Naive thymus-derived CD4-positive, alpha-beta T cell (primary cell): ENCODE measurements at regions not wholly inside any gene's neighbourhood (a gene's known extent, or its start where the extent isn't known, plus 50 kb on each side); places are given as distances from the start of the nearest gene placed in this dataset.
"Not testable (repeated sequence)": the region's sequence is repeated elsewhere in the genome, so short reads cannot be mapped to it uniquely, and the experiment has no call there.

Source experiments
- ATAC-seq: fragments of 150-1000 bp; cut with Tn5 transposase; 2 replicates; pipeline ENCODE4 v1.10.0; 2021; ENCODE audit warnings: mild to moderate bottlenecking, moderate library complexity
- CTCF ChIA-PET: fragments of 350-600 bp; sonication (Branson Sonifier 250); formaldehyde crosslinking; loops from one replicate; lab custom pipeline; 2021; ENCODE audit warnings: antibody characterized with exemption; lab: Charles Lee
- POLR2A ChIA-PET: fragments of 350-600 bp; sonication (Branson Sonifier 250); formaldehyde crosslinking; loops from one replicate; lab custom pipeline; 2021; ENCODE audit warnings: antibody characterized with exemption, inconsistent platforms; lab: Charles Lee
- DNase-seq, 9 donors: peaks; one replicate each; pipeline versions ENCODE4 v3.0.0 to v3.0.0-alpha.2; 2020 to 2022; ENCODE audit warnings: mixed read lengths in 1 of 9
- H3K27ac ChIP-seq: one replicate; pipeline ENCODE4 v1.7.0; 2013; ENCODE audit warnings: mild to moderate bottlenecking, low read depth, low read length, moderate library complexity
- H3K27me3 ChIP-seq, 2 donors: one replicate each; pipeline ENCODE4 v1.7.0; 2013; ENCODE audit warnings: low read length in 2 of 2, mild to moderate bottlenecking in 2 of 2, moderate library complexity in 2 of 2; ENCODE audit not compliant: control insufficient read depth in 2 of 2, insufficient read depth in 2 of 2
- H3K36me3 ChIP-seq, 3 experiments: 1 replicate in 2 of 3; 2 replicates in 1 of 3; pipeline ENCODE4 v1.7.0; 2013; ENCODE audit warnings: low read length in 3 of 3, mild to moderate bottlenecking in 3 of 3, moderate library complexity in 1 of 3; ENCODE audit not compliant: insufficient read depth in 3 of 3, control insufficient read depth in 2 of 3
- H3K4me1 ChIP-seq, 2 donors: one replicate each; pipeline ENCODE4 v1.7.0; 2013; ENCODE audit warnings: low read length in 2 of 2, mild to moderate bottlenecking in 2 of 2, moderate library complexity in 1 of 2; ENCODE audit not compliant: control insufficient read depth in 2 of 2, insufficient read depth in 2 of 2
- H3K4me3 ChIP-seq: 2 replicates; pipeline ENCODE4 v1.7.0; 2013; ENCODE audit warnings: mild to moderate bottlenecking, low read length
- H3K9me3 ChIP-seq, 3 experiments: 1 replicate in 2 of 3; 2 replicates in 1 of 3; pipeline ENCODE4 v1.7.0; 2013; ENCODE audit warnings: low read length in 3 of 3; ENCODE audit not compliant: control insufficient read depth in 2 of 3
- H3K27ac Mint-ChIP-seq, 9 donors: one replicate each; pipeline ENCODE4 v1.8.0; 2020 to 2022; ENCODE audit warnings: mixed read lengths in 9 of 9, mild to moderate bottlenecking in 8 of 9, moderate library complexity in 5 of 9, inconsistent platforms in 2 of 9
- H3K27me3 Mint-ChIP-seq, 5 donors: one replicate each; pipeline ENCODE4 v1.8.0; 2021 to 2022; ENCODE audit warnings: mixed read lengths in 5 of 5, mild to moderate bottlenecking in 1 of 5
- H3K36me3 Mint-ChIP-seq, 5 donors: one replicate each; pipeline ENCODE4 v1.8.0; 2020 to 2022; ENCODE audit warnings: mixed read lengths in 5 of 5, mild to moderate bottlenecking in 3 of 5, inconsistent platforms in 1 of 5
- H3K4me1 Mint-ChIP-seq, 7 donors: one replicate each; pipeline ENCODE4 v1.8.0; 2020 to 2022; ENCODE audit warnings: mixed read lengths in 7 of 7, mild to moderate bottlenecking in 3 of 7, inconsistent platforms in 1 of 7
- H3K4me3 Mint-ChIP-seq, 10 donors: one replicate each; pipeline ENCODE4 v1.8.0; 2020 to 2022; ENCODE audit warnings: mild to moderate bottlenecking in 10 of 10, mixed read lengths in 10 of 10, moderate library complexity in 6 of 10, inconsistent platforms in 2 of 10
- H3K9me3 Mint-ChIP-seq, 11 donors: one replicate each; pipeline ENCODE4 v1.8.0; 2020 to 2022; ENCODE audit warnings: mixed read lengths in 11 of 11, mild to moderate bottlenecking in 4 of 11, inconsistent platforms in 1 of 11, moderate library complexity in 1 of 11
- intact Hi-C, 2 donors: fragments of 100-400 bp; cut with micrococcal nuclease; formaldehyde crosslinking; loops; one replicate each; pipeline ENCODE4 v1.15.1; 2023

DNA sequence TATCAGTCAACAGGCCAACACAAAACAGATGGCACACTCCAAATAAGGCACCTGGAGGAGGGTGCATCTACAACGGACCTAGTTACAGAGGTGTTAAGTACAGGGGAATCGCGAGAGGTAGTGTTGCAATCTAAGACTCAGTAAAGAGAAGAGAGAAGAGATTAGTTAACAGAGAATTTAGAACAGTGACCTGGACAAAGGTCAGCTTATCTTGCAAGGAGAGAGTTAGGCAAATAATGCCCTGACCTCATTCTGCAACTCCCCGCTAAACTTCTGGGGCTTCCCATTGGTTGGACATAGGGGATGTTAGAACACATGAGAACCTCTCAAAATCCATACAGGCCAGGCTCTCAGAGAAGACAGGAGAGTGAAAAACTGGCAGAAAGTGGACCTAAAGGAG lies 289.4 kb upstream of the GK2 start:
- H3K27ac ChIP-seq, result no peak overlapping the region
- H3K27me3 ChIP-seq, result no peaks in the 10 kb centered on the region
- no peak for ATAC-seq
- ChIA-PET POLR2A (no interaction called here), CTCF (no interaction called here)
- H3K36me3 ChIP-seq, result no peaks in the 10 kb centered on the region
- DNase-seq, result no peak
- peaks cover 3 to 30% (median 19%) of the 10 kb centered on the region in 11 donors for H3K9me3 Mint-ChIP-seq
- no peak overlapping the region for H3K4me3 Mint-ChIP-seq
- no peak overlapping the region for H3K4me3 ChIP-seq
- H3K27me3 Mint-ChIP-seq, result peaks cover 0 to 26% (median 16%) of the 10 kb centered on the region in 5 donors
- peaks cover 0 to 5% (median 0%) of the 10 kb centered on the region in 5 donors for H3K36me3 Mint-ChIP-seq
- no peaks in the 10 kb centered on the region for H3K4me1 ChIP-seq
- intact Hi-C loops, result no loop called here
- H3K27ac Mint-ChIP-seq, result no peak overlapping the region
- no peaks in the 10 kb centered on the region for H3K4me1 Mint-ChIP-seq
- no peaks in the 10 kb centered on the region for H3K9me3 ChIP-seq

DNA sequence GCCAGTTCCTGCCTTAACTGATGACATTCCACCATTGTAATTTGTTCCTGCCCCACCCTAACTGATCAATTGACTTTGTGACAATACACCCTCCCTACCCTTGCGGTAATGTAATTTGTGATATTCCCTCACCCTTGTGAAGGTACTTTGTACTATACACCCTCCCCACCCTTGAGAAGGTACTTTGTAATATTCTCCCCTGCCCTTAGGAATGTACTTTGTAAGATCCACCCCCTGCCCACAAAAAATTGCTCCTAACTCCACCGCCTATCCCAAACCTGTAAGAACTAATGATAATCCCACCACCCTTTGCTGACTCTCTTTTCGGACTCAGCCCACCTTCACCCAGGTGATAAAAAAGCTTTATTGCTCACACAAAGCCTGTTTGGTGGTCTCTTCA lies 288.5 kb upstream of the GK2 start:
- H3K27ac ChIP-seq, DNase-seq, H3K36me3 ChIP-seq, POLR2A ChIA-PET, intact Hi-C loops, H3K27me3 ChIP-seq, H3K27ac Mint-ChIP-seq, H3K36me3 Mint-ChIP-seq, H3K9me3 ChIP-seq, H3K4me1 ChIP-seq, ATAC-seq, H3K4me3 ChIP-seq, H3K4me3 Mint-ChIP-seq, H3K4me1 Mint-ChIP-seq, CTCF ChIA-PET: not testable (repeated sequence)
- peaks cover 3 to 30% (median 19%) of the 10 kb centered on the region in 11 donors for H3K9me3 Mint-ChIP-seq
- peaks cover 0 to 25% (median 12%) of the 10 kb centered on the region in 5 donors for H3K27me3 Mint-ChIP-seq

DNA sequence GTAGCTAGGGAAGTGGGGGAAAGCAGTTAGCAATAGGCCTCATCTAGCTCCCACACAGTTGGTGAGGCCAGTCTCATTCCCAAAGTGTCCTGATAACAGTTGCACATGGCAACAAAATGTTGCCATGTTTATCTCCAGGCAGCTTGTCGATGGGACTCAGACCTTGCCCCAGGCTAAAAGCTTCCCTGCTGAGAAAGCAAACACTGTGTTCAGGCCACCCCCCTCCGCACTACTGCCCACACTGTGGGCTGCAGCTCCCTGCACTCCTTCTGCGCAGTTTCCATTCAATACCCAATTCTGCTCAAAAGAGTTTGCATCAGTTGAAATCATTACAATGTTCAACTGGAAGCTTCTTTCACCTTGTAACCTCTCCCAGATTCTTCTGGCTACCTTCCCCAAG lies 287.8 kb upstream of the GK2 start:
- Histone ChIP-seq H3K4me1 (no peaks in the 10 kb centered on the region), H3K27ac (no peak overlapping the region), H3K4me3 (no peak overlapping the region), H3K27me3 (no peaks in the 10 kb centered on the region), H3K9me3 (no peaks in the 10 kb centered on the region), H3K36me3 (no peaks in the 10 kb centered on the region)
- Mint-ChIP-seq H3K36me3 (peaks cover 0 to 5% (median 0%) of the 10 kb centered on the region in 5 donors), H3K9me3 (peaks cover 3 to 30% (median 19%) of the 10 kb centered on the region in 11 donors), H3K27ac (no peak overlapping the region), H3K4me1 (no peaks in the 10 kb centered on the region), H3K27me3 (peaks cover 0 to 26% (median 10%) of the 10 kb centered on the region in 5 donors), H3K4me3 (no peak overlapping the region)
- CTCF ChIA-PET, result no interaction called here
- intact Hi-C loops, result no loop called here
- ATAC-seq (no peak), DNase-seq (no peak)
- POLR2A ChIA-PET, result no interaction called here

DNA sequence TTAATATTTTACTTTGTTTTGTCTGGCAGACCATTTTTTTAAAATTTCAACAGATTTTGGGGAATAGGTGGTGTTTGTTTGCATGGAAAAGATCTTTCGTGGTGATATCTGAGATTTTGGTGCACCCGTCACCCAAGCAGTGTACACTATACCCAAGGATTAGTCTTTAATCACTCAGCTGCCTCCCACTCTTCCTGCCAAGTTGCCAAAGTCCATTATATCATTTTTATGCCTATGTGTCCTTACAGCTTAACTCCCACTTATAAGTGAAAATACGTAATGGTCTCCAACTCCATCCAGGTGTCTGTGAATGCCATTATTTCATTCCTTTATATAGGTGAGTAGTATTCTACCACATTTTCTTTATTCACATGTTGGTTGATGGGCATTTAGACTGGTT lies 281.7 kb upstream of the GK2 start:
- no peaks in the 10 kb centered on the region for H3K27me3 ChIP-seq
- POLR2A ChIA-PET, result no interaction called here
- Mint-ChIP-seq H3K27me3 (peaks cover 2 to 19% (median 3%) of the 10 kb centered on the region in 5 donors), H3K4me1 (peaks cover 0 to 6% (median 0%) of the 10 kb centered on the region in 7 donors), H3K27ac (no peak overlapping the region), H3K36me3 (peaks cover 0 to 2% (median 0%) of the 10 kb centered on the region in 5 donors), H3K9me3 (peaks cover 1 to 19% (median 12%) of the 10 kb centered on the region in 11 donors), H3K4me3 (no peak overlapping the region)
- DNase-seq (no peak), ATAC-seq (no peak)
- H3K9me3 ChIP-seq, result no peaks in the 10 kb centered on the region
- H3K36me3 ChIP-seq, result no peaks in the 10 kb centered on the region
- CTCF ChIA-PET, result no interaction called here
- no peaks in the 10 kb centered on the region for H3K4me1 ChIP-seq
- intact Hi-C loops, result no loop called here
- no peak overlapping the region for H3K4me3 ChIP-seq
- no peak overlapping the region for H3K27ac ChIP-seq

DNA sequence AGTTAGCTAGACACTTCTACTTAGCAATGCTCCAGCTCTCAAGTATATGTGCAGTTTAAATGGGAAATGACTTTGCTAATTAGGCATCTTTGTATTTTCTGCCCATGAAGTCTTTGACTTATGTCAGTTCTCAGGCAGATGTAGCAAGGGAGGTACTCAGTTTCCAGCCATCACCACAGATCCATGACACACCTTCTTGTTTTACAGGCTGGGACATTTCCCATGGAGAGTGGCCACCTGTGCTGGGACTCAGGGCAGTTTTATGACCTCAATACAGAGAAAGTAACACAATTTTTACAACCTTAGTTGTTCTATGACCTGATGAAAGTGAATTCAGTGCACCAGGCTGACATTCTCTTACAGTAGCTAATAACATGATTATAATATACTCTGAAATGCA lies 280.7 kb upstream of the GK2 start:
- no peaks in the 10 kb centered on the region for H3K27me3 ChIP-seq
- Mint-ChIP-seq H3K36me3 (no peaks in the 10 kb centered on the region), H3K27me3 (peaks cover 0 to 17% (median 2%) of the 10 kb centered on the region in 5 donors), H3K4me3 (no peak overlapping the region), H3K4me1 (peaks cover 0 to 6% (median 0%) of the 10 kb centered on the region in 7 donors), H3K27ac (no peak overlapping the region), H3K9me3 (peaks cover 0 to 9% (median 2%) of the 10 kb centered on the region in 11 donors)
- no peak for ATAC-seq
- POLR2A ChIA-PET, result no interaction called here
- CTCF ChIA-PET, result no interaction called here
- H3K27ac ChIP-seq, result no peak overlapping the region
- H3K9me3 ChIP-seq, result no peaks in the 10 kb centered on the region
- no peak for DNase-seq
- intact Hi-C loops, result no loop called here
- H3K4me1 ChIP-seq, result no peaks in the 10 kb centered on the region
- H3K36me3 ChIP-seq, result no peaks in the 10 kb centered on the region
- no peak overlapping the region for H3K4me3 ChIP-seq

DNA sequence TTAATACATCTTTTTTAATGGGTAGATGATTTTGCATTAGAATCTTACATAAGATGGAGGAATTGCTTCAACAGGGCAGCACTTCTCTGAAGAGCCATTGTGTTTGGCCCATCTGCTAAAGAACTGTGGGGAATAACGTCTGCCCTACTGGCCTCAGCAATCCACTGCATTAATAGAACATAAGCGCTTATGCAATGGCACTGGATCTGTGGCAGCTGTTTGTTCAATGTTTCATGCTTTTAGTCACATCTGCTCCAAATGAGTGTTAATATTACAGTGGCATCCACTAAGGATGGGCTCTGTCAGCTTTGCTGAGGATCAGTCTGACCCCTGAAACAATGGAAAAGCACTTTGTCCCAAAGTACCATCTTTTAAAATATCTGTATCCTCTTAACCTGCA lies 279.0 kb upstream of the GK2 start:
- Histone ChIP-seq H3K9me3 (no peaks in the 10 kb centered on the region), H3K4me1 (no peaks in the 10 kb centered on the region), H3K4me3 (no peak overlapping the region), H3K27me3 (no peaks in the 10 kb centered on the region), H3K36me3 (no peaks in the 10 kb centered on the region), H3K27ac (no peak overlapping the region)
- Mint-ChIP-seq H3K27ac (no peak overlapping the region), H3K4me3 (no peak overlapping the region), H3K36me3 (no peaks in the 10 kb centered on the region), H3K27me3 (peaks cover 0 to 12% (median 2%) of the 10 kb centered on the region in 5 donors), H3K9me3 (peaks cover 0 to 3% (median 0%) of the 10 kb centered on the region in 11 donors), H3K4me1 (peaks cover 0 to 6% (median 0%) of the 10 kb centered on the region in 7 donors)
- no peak for DNase-seq
- POLR2A ChIA-PET, result no interaction called here
- no peak for ATAC-seq
- intact Hi-C loops, result no loop called here
- CTCF ChIA-PET, result no interaction called here

DNA sequence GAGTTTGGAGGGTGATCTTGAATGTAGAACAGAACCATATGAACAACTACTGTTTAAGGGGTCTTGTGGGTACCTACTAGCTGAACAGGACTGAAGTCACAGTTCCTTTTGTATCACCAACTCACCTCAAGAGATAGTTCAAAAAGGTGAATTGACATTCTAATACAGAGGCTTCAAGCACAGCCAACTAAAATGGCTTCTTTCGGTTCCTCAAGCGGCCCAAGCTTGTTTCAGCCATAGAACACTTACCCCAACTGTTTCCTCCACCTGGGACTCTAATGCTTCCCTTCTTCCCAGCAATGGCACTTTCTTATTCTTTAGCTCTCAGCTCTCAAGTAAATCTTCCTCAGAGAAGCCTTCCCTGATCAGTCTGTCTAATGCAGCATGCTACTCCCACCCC lies 277.5 kb upstream of the GK2 start:
- Mint-ChIP-seq H3K27ac (no peak overlapping the region), H3K27me3 (peaks cover 0 to 13% (median 2%) of the 10 kb centered on the region in 5 donors), H3K9me3 (peaks cover 0 to 3% (median 0%) of the 10 kb centered on the region in 11 donors), H3K36me3 (no peaks in the 10 kb centered on the region), H3K4me1 (peaks cover 0 to 6% (median 0%) of the 10 kb centered on the region in 7 donors), H3K4me3 (no peak overlapping the region)
- Histone ChIP-seq H3K27ac (no peak overlapping the region), H3K9me3 (no peaks in the 10 kb centered on the region), H3K4me1 (no peaks in the 10 kb centered on the region), H3K36me3 (no peaks in the 10 kb centered on the region), H3K27me3 (no peaks in the 10 kb centered on the region), H3K4me3 (no peak overlapping the region)
- ATAC-seq (no peak), DNase-seq (no peak)
- intact Hi-C loops, result no loop called here
- POLR2A ChIA-PET, result no interaction called here
- CTCF ChIA-PET, result no interaction called here
